OCI-LY1 (cell line): ENCODE measurements at regions not wholly inside any gene's neighbourhood (a gene's known extent, or its start where the extent isn't known, plus 50 kb on each side); places are given as distances from the start of the nearest gene placed in this dataset.

Experiments
- H2AFZ ChIP-seq: fragments of 200-600 bp; sonication (generic), shearing (Covaris generic); 2 replicates; pipeline ENCODE4 v1.6.0; 2014; ENCODE audit warnings: antibody characterized with exemption, mild to moderate bottlenecking, low read length
- H3F3A ChIP-seq: fragments of 200-600 bp; sonication (generic), shearing (Covaris generic); 2 replicates; pipeline ENCODE4 v1.6.0; 2014; ENCODE audit warnings: mild to moderate bottlenecking, antibody characterized with exemption, low read length, moderate library complexity; ENCODE audit not compliant: insufficient read depth
- H3K27ac ChIP-seq: fragments of 200-600 bp; sonication (generic); 2 replicates; pipeline ENCODE4 v1.5.1; 2014; ENCODE audit warnings: low read length, mixed run types, mild to moderate bottlenecking, low read depth; ENCODE audit not compliant: poor library complexity, severe bottlenecking
- H3K27me3 ChIP-seq: fragments of 200-600 bp; sonication (generic); 2 replicates; pipeline ENCODE4 v1.6.0; 2014; ENCODE audit warnings: antibody characterized with exemption, mild to moderate bottlenecking, low read length, moderate library complexity; ENCODE audit not compliant: insufficient read depth
- H3K36me3 ChIP-seq: fragments of 200-600 bp; sonication (generic); 2 replicates; pipeline ENCODE4 v1.6.1; 2014; ENCODE audit warnings: mild to moderate bottlenecking, antibody characterized with exemption, low read length, moderate library complexity, mixed read lengths; ENCODE audit not compliant: insufficient read depth
- H3K4me1 ChIP-seq: fragments of 200-600 bp; sonication (generic); 2 replicates; pipeline ENCODE4 v1.5.1; 2014; ENCODE audit warnings: mild to moderate bottlenecking, low read length, moderate library complexity; ENCODE audit not compliant: insufficient read depth, severe bottlenecking
- H3K4me2 ChIP-seq: fragments of 200-600 bp; sonication (generic), shearing (Covaris generic); 2 replicates; pipeline ENCODE4 v1.6.1; 2014; ENCODE audit warnings: low read length
- H3K4me3 ChIP-seq: fragments of 200-600 bp; sonication (generic); 2 replicates; pipeline ENCODE4 v1.5.1; 2014; ENCODE audit warnings: low read length, low read depth, mild to moderate bottlenecking, mixed read lengths; ENCODE audit not compliant: poor library complexity, severe bottlenecking
- H3K79me2 ChIP-seq: fragments of 200-600 bp; shearing (Covaris generic); 2 replicates; pipeline ENCODE4 v1.6.1; 2016; ENCODE audit warnings: mixed run types, low read length, mixed read lengths; ENCODE audit not compliant: insufficient read depth
- H3K9ac ChIP-seq: fragments of 200-600 bp; sonication (generic), shearing (Covaris generic); 2 replicates; pipeline ENCODE4 v1.6.1; 2014; ENCODE audit warnings: mild to moderate bottlenecking, low read length, mixed read lengths
- H3K9me2 ChIP-seq: fragments of 200-600 bp; sonication (generic), shearing (Covaris generic); 2 replicates; pipeline ENCODE4 v1.6.1; 2014; ENCODE audit warnings: low read depth, mild to moderate bottlenecking, low read length, mixed read lengths
- H3K9me3 ChIP-seq: fragments of 200-600 bp; shearing (Covaris generic); 2 replicates; pipeline ENCODE4 v1.6.1; 2014; ENCODE audit warnings: low read length, mixed read lengths
- H4K20me1 ChIP-seq: fragments of 200-600 bp; sonication (generic), shearing (Covaris generic); 2 replicates; pipeline ENCODE4 v1.6.0; 2016; ENCODE audit warnings: mild to moderate bottlenecking, low read length; ENCODE audit not compliant: insufficient read depth
- EZH2 ChIP-seq: fragments of 200-600 bp; sonication (generic), shearing (Covaris generic); IDR thresholded peaks from 2 replicates; pipeline ENCODE4 v1.8.0; 2017; ENCODE audit warnings: borderline replicate concordance, mixed run types, mild to moderate bottlenecking, antibody characterized with exemption, low read length, moderate library complexity, mixed read lengths
- TF ChIP-seq, protein P1 (sequence below): fragments of 200-600 bp; sonication (generic), shearing (Covaris generic); IDR thresholded peaks from 2 replicates; pipeline ENCODE4 v1.5.1; 2017; ENCODE audit warnings: mild to moderate bottlenecking, antibody characterized with exemption, low read length, moderate library complexity, mixed read lengths

- no peak overlapping the region for H3K27ac ChIP-seq
- TF ChIP-seq, protein P1, sequence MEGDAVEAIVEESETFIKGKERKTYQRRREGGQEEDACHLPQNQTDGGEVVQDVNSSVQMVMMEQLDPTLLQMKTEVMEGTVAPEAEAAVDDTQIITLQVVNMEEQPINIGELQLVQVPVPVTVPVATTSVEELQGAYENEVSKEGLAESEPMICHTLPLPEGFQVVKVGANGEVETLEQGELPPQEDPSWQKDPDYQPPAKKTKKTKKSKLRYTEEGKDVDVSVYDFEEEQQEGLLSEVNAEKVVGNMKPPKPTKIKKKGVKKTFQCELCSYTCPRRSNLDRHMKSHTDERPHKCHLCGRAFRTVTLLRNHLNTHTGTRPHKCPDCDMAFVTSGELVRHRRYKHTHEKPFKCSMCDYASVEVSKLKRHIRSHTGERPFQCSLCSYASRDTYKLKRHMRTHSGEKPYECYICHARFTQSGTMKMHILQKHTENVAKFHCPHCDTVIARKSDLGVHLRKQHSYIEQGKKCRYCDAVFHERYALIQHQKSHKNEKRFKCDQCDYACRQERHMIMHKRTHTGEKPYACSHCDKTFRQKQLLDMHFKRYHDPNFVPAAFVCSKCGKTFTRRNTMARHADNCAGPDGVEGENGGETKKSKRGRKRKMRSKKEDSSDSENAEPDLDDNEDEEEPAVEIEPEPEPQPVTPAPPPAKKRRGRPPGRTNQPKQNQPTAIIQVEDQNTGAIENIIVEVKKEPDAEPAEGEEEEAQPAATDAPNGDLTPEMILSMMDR = no peak
- TF ChIP-seq EZH2 = no peak
- no peaks in the 10 kb centered on the region for H3F3A ChIP-seq
- no peak overlapping the region for H3K9ac ChIP-seq
- no peak overlapping the region for H3K4me2 ChIP-seq
- H4K20me1 ChIP-seq = no peaks in the 10 kb centered on the region
- no peaks in the 10 kb centered on the region for H3K36me3 ChIP-seq
- no peak overlapping the region for H2AFZ ChIP-seq
- no peak overlapping the region for H3K4me3 ChIP-seq
- no peaks in the 10 kb centered on the region for H3K4me1 ChIP-seq
- H3K9me3 ChIP-seq = peaks cover 2% of the 10 kb centered on the region; the same call in 1 of the 2 replicates
- no peaks in the 10 kb centered on the region for H3K9me2 ChIP-seq
- no peaks in the 10 kb centered on the region for H3K79me2 ChIP-seq
- H3K27me3 ChIP-seq = no peaks in the 10 kb centered on the region
Observed at GRCh38 chr2:209371407-209371806, 52.4 kb upstream of the MAP2 start.
